H9 (cell line): ENCODE measurements at regions not wholly inside any gene's neighbourhood (a gene's known extent, or its start where the extent isn't known, plus 50 kb on each side); places are given as distances from the start of the nearest gene placed in this dataset.

Experiments used
- DNase-seq: peaks from one replicate; pipeline ENCODE4 v3.0.0-alpha.2; 2017
- H2AFZ ChIP-seq: one replicate; pipeline ENCODE4 v1.6.1; 2013; ENCODE audit warnings: mild to moderate bottlenecking, low read length, control low read depth, moderate library complexity
- H2AK5ac ChIP-seq: 2 replicates; pipeline ENCODE4 v1.6.1; 2013; ENCODE audit warnings: low read length, control low read depth, mixed read lengths; ENCODE audit not compliant: insufficient read length
- H2BK120ac ChIP-seq: one replicate; pipeline ENCODE4 v1.6.1; 2013; ENCODE audit warnings: low read depth, mild to moderate bottlenecking, low read length, control low read depth, inconsistent platforms; ENCODE audit not compliant: poor library complexity, severe bottlenecking
- H2BK12ac ChIP-seq: 2 replicates; pipeline ENCODE4 v1.6.1; 2013; ENCODE audit warnings: low read length, control low read depth, mixed read lengths, low read depth; ENCODE audit not compliant: insufficient read length
- H2BK15ac ChIP-seq: 2 replicates; pipeline ENCODE4 v1.6.1; 2013; ENCODE audit warnings: low read depth, low read length, control low read depth
- H2BK20ac ChIP-seq: one replicate; pipeline ENCODE4 v1.6.1; 2013; ENCODE audit warnings: low read depth, mild to moderate bottlenecking, low read length, control low read depth, inconsistent platforms; ENCODE audit not compliant: poor library complexity, severe bottlenecking
- H2BK5ac ChIP-seq: 2 replicates; pipeline ENCODE4 v1.6.1; 2013; ENCODE audit warnings: low read length, control low read depth, mixed read lengths; ENCODE audit not compliant: insufficient read length
- H3K14ac ChIP-seq: 2 replicates; pipeline ENCODE4 v1.6.1; 2013; ENCODE audit warnings: low read length, control low read depth; ENCODE audit not compliant: insufficient read depth
- H3K18ac ChIP-seq: 2 replicates; pipeline ENCODE4 v1.6.1; 2013; ENCODE audit warnings: low read depth, mild to moderate bottlenecking, mixed read lengths, low read length, control low read depth; ENCODE audit not compliant: insufficient read length
- H3K23ac ChIP-seq: 2 replicates; pipeline ENCODE4 v1.6.1; 2013; ENCODE audit warnings: low read length, control low read depth, mixed read lengths, low read depth; ENCODE audit not compliant: insufficient read length
- H3K23me2 ChIP-seq: 2 replicates; pipeline ENCODE4 v1.6.1; 2013; ENCODE audit warnings: low read depth, mild to moderate bottlenecking, mixed read lengths, low read length, control low read depth; ENCODE audit not compliant: insufficient read length, poor library complexity, severe bottlenecking
- H3K27ac ChIP-seq: 2 replicates; pipeline ENCODE4 v1.5.1; 2013; ENCODE audit warnings: low read length, control low read depth, mixed read lengths, low read depth; ENCODE audit not compliant: insufficient read length
- H3K27me3 ChIP-seq: 2 replicates; pipeline ENCODE4 v1.6.1; 2013; ENCODE audit warnings: low read length, control low read depth, inconsistent platforms; ENCODE audit not compliant: insufficient read depth
- H3K4ac ChIP-seq: 2 replicates; pipeline ENCODE4 v1.6.1; 2013; ENCODE audit warnings: low read depth, mild to moderate bottlenecking, control low read depth, inconsistent platforms, low read length, moderate library complexity
- H3K4me1 ChIP-seq: 2 replicates; pipeline ENCODE4 v1.6.1; 2013; ENCODE audit warnings: low read length, control low read depth, inconsistent platforms; ENCODE audit not compliant: insufficient read depth
- H3K4me2 ChIP-seq: 2 replicates; pipeline ENCODE4 v1.6.1; 2013; ENCODE audit warnings: low read length, control low read depth, mixed read lengths; ENCODE audit not compliant: insufficient read length, insufficient read depth
- H3K56ac ChIP-seq: 2 replicates; pipeline ENCODE4 v1.6.1; 2013; ENCODE audit warnings: low read depth, mild to moderate bottlenecking, mixed read lengths, low read length, control low read depth; ENCODE audit not compliant: insufficient read length
- H3K79me1 ChIP-seq: 2 replicates; pipeline ENCODE4 v1.6.1; 2013; ENCODE audit warnings: low read depth, mild to moderate bottlenecking, moderate library complexity, low read length, control low read depth, inconsistent platforms; ENCODE audit not compliant: insufficient read depth, poor library complexity, severe bottlenecking
- H3K79me2 ChIP-seq: 2 replicates; pipeline ENCODE4 v1.6.1; 2013; ENCODE audit warnings: low read length, control low read depth, inconsistent platforms; ENCODE audit not compliant: insufficient read depth
- H3K9ac ChIP-seq: 2 replicates; pipeline ENCODE4 v1.6.1; 2013; ENCODE audit warnings: low read length, control low read depth, mixed read lengths; ENCODE audit not compliant: insufficient read length; ENCODE audit errors: extremely low read depth
- H3K9me3 ChIP-seq: one replicate; pipeline ENCODE4 v1.6.1; 2013; ENCODE audit warnings: low read depth, low read length, inconsistent platforms; ENCODE audit not compliant: control insufficient read depth
- H3T11ph ChIP-seq: one replicate; pipeline ENCODE4 v1.6.1; 2013; ENCODE audit warnings: mild to moderate bottlenecking, low read length, control low read depth, inconsistent platforms
- H4K20me1 ChIP-seq: one replicate; pipeline ENCODE4 v1.6.1; 2013; ENCODE audit not compliant: control insufficient read depth, insufficient read length, insufficient read depth
- H4K5ac ChIP-seq: 2 replicates; pipeline ENCODE4 v1.6.1; 2013; ENCODE audit warnings: low read depth, mild to moderate bottlenecking, mixed read lengths, low read length, control low read depth; ENCODE audit not compliant: insufficient read length
- H4K8ac ChIP-seq: replicated peaks from 2 replicates; pipeline ENCODE4 v1.6.1; 2013; ENCODE audit warnings: low read length, control low read depth, mixed read lengths, low read depth; ENCODE audit not compliant: insufficient read length
- H4K91ac ChIP-seq: 2 replicates; pipeline ENCODE4 v1.6.1; 2013; ENCODE audit warnings: low read depth, mild to moderate bottlenecking, moderate library complexity, mixed read lengths, low read length, control low read depth; ENCODE audit not compliant: insufficient read length
- H3K27ac Mint-ChIP-seq, 3 experiments: 2 replicates in 2 of 3; 3 replicates in 1 of 3; pipeline ENCODE4 v1.8.0; 2020 to 2021; ENCODE audit warnings: mixed read lengths in 3 of 3, mild to moderate bottlenecking in 1 of 3, moderate library complexity in 1 of 3
- H3K27me3 Mint-ChIP-seq: 2 replicates; pipeline ENCODE4 v1.8.0; 2021; ENCODE audit warnings: low read depth, mild to moderate bottlenecking, moderate library complexity, mixed read lengths
- H3K36me3 Mint-ChIP-seq, 3 experiments: 2 replicates in 2 of 3; 3 replicates in 1 of 3; pipeline ENCODE4 v1.8.0; 2020 to 2021; ENCODE audit warnings: low read depth in 3 of 3, mixed read lengths in 3 of 3; ENCODE audit not compliant: insufficient read depth in 1 of 3
- H3K4me1 Mint-ChIP-seq, 2 experiments: 2 replicates each; pipeline ENCODE4 v1.8.0; 2020; ENCODE audit warnings: mixed read lengths in 2 of 2
- H3K4me3 Mint-ChIP-seq, 2 experiments: 2 replicates in 1 of 2; 3 replicates in 1 of 2; pipeline ENCODE4 v1.8.0; 2020 to 2021; ENCODE audit warnings: mild to moderate bottlenecking in 2 of 2, mixed read lengths in 2 of 2, moderate library complexity in 1 of 2
- H3K9me3 Mint-ChIP-seq, 2 experiments: 2 replicates in 1 of 2; 3 replicates in 1 of 2; pipeline ENCODE4 v1.8.0; 2020; ENCODE audit warnings: mild to moderate bottlenecking in 2 of 2, mixed read lengths in 2 of 2, moderate library complexity in 1 of 2
- CTCF ChIP-seq: fragments of 200-600 bp; sonication (generic); conservative IDR thresholded peaks from 3 replicates; pipeline ENCODE4 v1.8.0; 2021; ENCODE audit warnings: antibody characterized with exemption, mild to moderate bottlenecking
- WGBS: extraction: QIAGEN DNeasy Blood & Tissue Kit; methylation state at CpG from one replicate; pipeline ENCODE4 v1.1.7; 2013; ENCODE audit warnings: missing lambda C conversion rate, low lambda C conversion rate, mixed read lengths; ENCODE audit not compliant: insufficient read length; ENCODE audit errors: extremely low coverage; 5-methylcytosine and 5-hydroxymethylcytosine counted together

GRCh38 chr10:117740691-117741222, 198.2 kb downstream of the EMX2 start:
- H3K27me3 Mint-ChIP-seq: peaks cover 28% of the 10 kb centered on the region
- Histone ChIP-seq H3K79me1 (no peaks in the 10 kb centered on the region), H4K8ac (no peak overlapping the region), H3K14ac (no peak overlapping the region), H3K4ac (no peak overlapping the region), H3K23ac (no peak overlapping the region), H3K4me2 (no peak overlapping the region), H3K27me3 (peaks cover 1% of the 10 kb centered on the region; the same call in 1 of the 2 replicates), H2AK5ac (no peak overlapping the region), H2AFZ (no peak overlapping the region), H3K23me2 (no peaks in the 10 kb centered on the region), H3K18ac (no peak overlapping the region), H3K79me2 (no peaks in the 10 kb centered on the region), H3K56ac (no peak overlapping the region), H2BK5ac (no peak overlapping the region), H2BK15ac (no peak overlapping the region), H2BK120ac (no peak overlapping the region), H2BK12ac (no peak overlapping the region), H3K9me3 (no peaks in the 10 kb centered on the region), H3K27ac (no peak overlapping the region), H4K91ac (no peak overlapping the region), H4K20me1 (no peaks in the 10 kb centered on the region), H3T11ph (no peak overlapping the region), H2BK20ac (no peak overlapping the region), H4K5ac (no peak overlapping the region), H3K4me1 (no peaks in the 10 kb centered on the region), H3K9ac (no peak overlapping the region)
- WGBS: no CpG with 5 or more reads among the region's 6 CpGs
- no peaks in the 10 kb centered on the region for H3K36me3 Mint-ChIP-seq
- H3K4me1 Mint-ChIP-seq: peaks cover 2 to 6% of the 10 kb centered on the region in 2 experiments; a peak in 1 of 4 replicates
- H3K27ac Mint-ChIP-seq: no peak overlapping the region
- no peak overlapping the region for H3K4me3 Mint-ChIP-seq
- DNase-seq: no peak
- H3K9me3 Mint-ChIP-seq: no peaks in the 10 kb centered on the region
- TF ChIP-seq CTCF: no peak
